ENCODE measurements at regions not wholly inside any gene's neighbourhood (a gene's known extent, or its start where the extent isn't known, plus 50 kb on each side); places are given as distances from the start of the nearest gene placed in this dataset.

- DNase-seq (ENCODE audit: low read depth, low spot score) = no peak
- no peak overlapping the region for H3K27ac ChIP-seq
Measured at GRCh38 chr3:87446849-87447387, 170.5 kb upstream of the POU1F1 start.

GRCh38 chr3:87442470-87442869 is 166.1 kb upstream of the POU1F1 start:
- H3K27ac ChIP-seq = no peak overlapping the region
- no peak for DNase-seq (ENCODE audit: low read depth, low spot score)

GRCh38 chr3:87437765-87438164 is 161.4 kb upstream of the POU1F1 start:
- peak overlapping the region; percentile 1 for H3K27ac ChIP-seq
- DNase-seq (ENCODE audit: low read depth, low spot score) = no peak

GRCh38 chr3:87436781-87437543 is 160.6 kb upstream of the POU1F1 start:
- H3K27ac ChIP-seq = peak overlapping the region; percentile 1
- DNase-seq (ENCODE audit: low read depth, low spot score) = no peak

GRCh38 chr3:87435926-87436620 is 159.7 kb upstream of the POU1F1 start:
- no peak for DNase-seq (ENCODE audit: low read depth, low spot score)
- H3K27ac ChIP-seq = no peak overlapping the region

GRCh38 chr3:87433445-87433844 is 157.1 kb upstream of the POU1F1 start:
- DNase-seq (ENCODE audit: low read depth, low spot score) = peak; percentile 40
- peak overlapping the region; percentile 39 for H3K27ac ChIP-seq

GRCh38 chr3:87426918-87427317 is 150.5 kb upstream of the POU1F1 start:
- DNase-seq (ENCODE audit: low read depth, low spot score) = no peak
- H3K27ac ChIP-seq = no peak overlapping the region

GRCh38 chr3:87425056-87425455 is 148.7 kb upstream of the POU1F1 start:
- H3K27ac ChIP-seq = no peak overlapping the region
- no peak for DNase-seq (ENCODE audit: low read depth, low spot score)

- no peak for DNase-seq (ENCODE audit: low read depth, low spot score)
- no peak overlapping the region for H3K27ac ChIP-seq
Measured at GRCh38 chr3:87423336-87423735, 147.0 kb upstream of the POU1F1 start.

GRCh38 chr3:87422333-87422732 is 145.9 kb upstream of the POU1F1 start:
- no peak for DNase-seq (ENCODE audit: low read depth, low spot score)
- H3K27ac ChIP-seq = no peak overlapping the region

GRCh38 chr3:87420171-87420570 is 143.8 kb upstream of the POU1F1 start:
- no peak for DNase-seq (ENCODE audit: low read depth, low spot score)
- H3K27ac ChIP-seq = no peak overlapping the region

- H3K27ac ChIP-seq = no peak overlapping the region
- no peak for DNase-seq (ENCODE audit: low read depth, low spot score)
Measured at GRCh38 chr3:87414271-87414670, 137.9 kb upstream of the POU1F1 start.

GRCh38 chr3:87413814-87414213 is 137.4 kb upstream of the POU1F1 start:
- no peak overlapping the region for H3K27ac ChIP-seq
- DNase-seq (ENCODE audit: low read depth, low spot score) = no peak

- no peak overlapping the region for H3K27ac ChIP-seq
- DNase-seq (ENCODE audit: low read depth, low spot score) = no peak
Measured at GRCh38 chr3:87410110-87410509, 133.7 kb upstream of the POU1F1 start.

GRCh38 chr3:87398168-87398801 is 121.9 kb upstream of the POU1F1 start:
- H3K27ac ChIP-seq = no peak overlapping the region
- DNase-seq (ENCODE audit: low read depth, low spot score) = no peak

- DNase-seq (ENCODE audit: low read depth, low spot score) = no peak
- no peak overlapping the region for H3K27ac ChIP-seq
Measured at GRCh38 chr3:87397211-87397610, 120.8 kb upstream of the POU1F1 start.

- no peak overlapping the region for H3K27ac ChIP-seq
- DNase-seq (ENCODE audit: low read depth, low spot score) = no peak
Measured at GRCh38 chr3:87390821-87391220, 114.4 kb upstream of the POU1F1 start.

- H3K27ac ChIP-seq = no peak overlapping the region
- no peak for DNase-seq (ENCODE audit: low read depth, low spot score)
Measured at GRCh38 chr3:87390353-87390752, 114.0 kb upstream of the POU1F1 start.

- DNase-seq (ENCODE audit: low read depth, low spot score) = no peak
- H3K27ac ChIP-seq = no peak overlapping the region
Measured at GRCh38 chr3:87375231-87375682, 98.9 kb upstream of the POU1F1 start.

- H3K27ac ChIP-seq = no peak overlapping the region
- DNase-seq (ENCODE audit: low read depth, low spot score) = no peak
Measured at GRCh38 chr3:87370007-87370406, 93.6 kb upstream of the POU1F1 start.

- H3K27ac ChIP-seq = no peak overlapping the region
- no peak for DNase-seq (ENCODE audit: low read depth, low spot score)
Measured at GRCh38 chr3:87367736-87368135, 91.4 kb upstream of the POU1F1 start.

Data from epithelial cell of prostate (primary cell).